Activated T-helper 2 cell treated with anti-CD3 and anti-CD28 coated beads, Interferon-gamma antibody, Interleukin-2, Interleukin-4, amounts not matched to agents 10 μg/mL and 5 μg/mL and 100 μg/mL, durations not matched to agents 14 hours and 24 hours and 36 hours (primary cell): ENCODE measurements at regions not wholly inside any gene's neighbourhood (a gene's known extent, or its start where the extent isn't known, plus 50 kb on each side); places are given as distances from the start of the nearest gene placed in this dataset.

Source experiments
- DNase-seq: peaks from one replicate; pipeline ENCODE4 v3.0.0; 2021; ENCODE audit warnings: low spot score
- H3K27ac Mint-ChIP-seq: one replicate; pipeline ENCODE4 v1.8.0; 2021; ENCODE audit warnings: mixed read lengths
- H3K27me3 Mint-ChIP-seq: one replicate; pipeline ENCODE4 v1.8.0; 2021; ENCODE audit warnings: low read depth, mixed read lengths
- H3K36me3 Mint-ChIP-seq: one replicate; pipeline ENCODE4 v1.8.0; 2021; ENCODE audit warnings: low read depth, mixed read lengths
- H3K4me1 Mint-ChIP-seq: one replicate; pipeline ENCODE4 v1.8.0; 2021; ENCODE audit warnings: low read depth, mixed read lengths
- H3K4me3 Mint-ChIP-seq: one replicate; pipeline ENCODE4 v1.8.0; 2021; ENCODE audit warnings: low read depth, mild to moderate bottlenecking, moderate library complexity, mixed read lengths
- H3K9me3 Mint-ChIP-seq: one replicate; pipeline ENCODE4 v1.8.0; 2021; ENCODE audit warnings: mixed read lengths
- intact Hi-C: fragments of 100-400 bp; cut with micrococcal nuclease; formaldehyde crosslinking; loops from one replicate; pipeline ENCODE4 v1.15.1; 2023

GRCh38 chr15:46764851-46765250 is 952.5 kb upstream of the SEMA6D start:
- H3K4me1 Mint-ChIP-seq, result no peaks in the 10 kb centered on the region
- no peak overlapping the region for H3K4me3 Mint-ChIP-seq
- no peak overlapping the region for H3K27ac Mint-ChIP-seq
- DNase-seq, result no peak
- H3K36me3 Mint-ChIP-seq, result no peaks in the 10 kb centered on the region
- H3K27me3 Mint-ChIP-seq, result no peaks in the 10 kb centered on the region
- intact Hi-C loops, result no loop called here
- H3K9me3 Mint-ChIP-seq, result peaks cover 49% of the 10 kb centered on the region

GRCh38 chr15:46766021-46766420 is 951.3 kb upstream of the SEMA6D start:
- Mint-ChIP-seq H3K4me3 (no peak overlapping the region), H3K27me3 (no peaks in the 10 kb centered on the region), H3K27ac (no peak overlapping the region), H3K36me3 (no peaks in the 10 kb centered on the region), H3K9me3 (peaks cover 47% of the 10 kb centered on the region), H3K4me1 (no peaks in the 10 kb centered on the region)
- DNase-seq, result no peak
- intact Hi-C loops, result no loop called here

- DNase-seq, result no peak
- Mint-ChIP-seq H3K27me3 (no peaks in the 10 kb centered on the region), H3K36me3 (no peaks in the 10 kb centered on the region), H3K9me3 (peaks cover 48% of the 10 kb centered on the region), H3K27ac (no peak overlapping the region), H3K4me3 (no peak overlapping the region), H3K4me1 (no peaks in the 10 kb centered on the region)
- intact Hi-C loops, result no loop called here
Observed at GRCh38 chr15:46768287-46768686, 949.0 kb upstream of the SEMA6D start.

- no peak overlapping the region for H3K4me3 Mint-ChIP-seq
- H3K27me3 Mint-ChIP-seq, result no peaks in the 10 kb centered on the region
- no peak overlapping the region for H3K27ac Mint-ChIP-seq
- intact Hi-C loops, result no loop called here
- H3K4me1 Mint-ChIP-seq, result no peaks in the 10 kb centered on the region
- DNase-seq, result no peak
- H3K9me3 Mint-ChIP-seq, result peaks cover 53% of the 10 kb centered on the region
- H3K36me3 Mint-ChIP-seq, result no peaks in the 10 kb centered on the region
Observed at GRCh38 chr15:46773016-46773415, 944.3 kb upstream of the SEMA6D start.

GRCh38 chr15:46778876-46779275 is 938.4 kb upstream of the SEMA6D start:
- Mint-ChIP-seq H3K4me1 (no peaks in the 10 kb centered on the region), H3K27ac (no peak overlapping the region), H3K27me3 (no peaks in the 10 kb centered on the region)

GRCh38 chr15:46786590-46787285 is 930.6 kb upstream of the SEMA6D start:
- H3K9me3 Mint-ChIP-seq, result peaks cover 41% of the 10 kb centered on the region
- H3K36me3 Mint-ChIP-seq, result no peaks in the 10 kb centered on the region
- H3K27me3 Mint-ChIP-seq, result no peaks in the 10 kb centered on the region
- intact Hi-C loops, result no loop called here
- DNase-seq, result no peak
- H3K4me3 Mint-ChIP-seq, result no peak overlapping the region
- H3K4me1 Mint-ChIP-seq, result no peaks in the 10 kb centered on the region
- no peak overlapping the region for H3K27ac Mint-ChIP-seq

More at GRCh38 chr15:46778876-46779275, 938.4 kb upstream of the SEMA6D start:
- H3K4me3 Mint-ChIP-seq, result no peak overlapping the region
- no peaks in the 10 kb centered on the region for H3K36me3 Mint-ChIP-seq
- intact Hi-C loops, result no loop called here
- DNase-seq, result no peak
- H3K9me3 Mint-ChIP-seq, result peaks cover 65% of the 10 kb centered on the region

GRCh38 chr15:46795685-46796084 is 921.6 kb upstream of the SEMA6D start:
- Mint-ChIP-seq H3K4me3 (no peak overlapping the region), H3K27ac (no peak overlapping the region), H3K27me3 (no peaks in the 10 kb centered on the region), H3K9me3 (peaks cover 46% of the 10 kb centered on the region), H3K4me1 (no peaks in the 10 kb centered on the region), H3K36me3 (no peaks in the 10 kb centered on the region)
- intact Hi-C loops, result no loop called here
- DNase-seq, result no peak

GRCh38 chr15:46808834-46809233 is 908.5 kb upstream of the SEMA6D start:
- Mint-ChIP-seq H3K4me1 (no peaks in the 10 kb centered on the region), H3K27me3 (no peaks in the 10 kb centered on the region), H3K4me3 (no peak overlapping the region), H3K9me3 (peaks cover 36% of the 10 kb centered on the region), H3K36me3 (no peaks in the 10 kb centered on the region), H3K27ac (no peak overlapping the region)
- intact Hi-C loops, result no loop called here
- no peak for DNase-seq

GRCh38 chr15:46815240-46815639 is 902.1 kb upstream of the SEMA6D start:
- H3K36me3 Mint-ChIP-seq, result no peaks in the 10 kb centered on the region
- peaks cover 60% of the 10 kb centered on the region for H3K9me3 Mint-ChIP-seq
- intact Hi-C loops, result no loop called here
- no peak overlapping the region for H3K27ac Mint-ChIP-seq
- no peak overlapping the region for H3K4me3 Mint-ChIP-seq
- H3K4me1 Mint-ChIP-seq, result no peaks in the 10 kb centered on the region
- no peaks in the 10 kb centered on the region for H3K27me3 Mint-ChIP-seq
- no peak for DNase-seq

GRCh38 chr15:46815765-46816164 is 901.5 kb upstream of the SEMA6D start:
- Mint-ChIP-seq H3K36me3 (no peaks in the 10 kb centered on the region), H3K27ac (no peak overlapping the region), H3K4me1 (no peaks in the 10 kb centered on the region), H3K4me3 (no peak overlapping the region), H3K27me3 (no peaks in the 10 kb centered on the region), H3K9me3 (peaks cover 56% of the 10 kb centered on the region)
- DNase-seq, result no peak
- intact Hi-C loops, result no loop called here

GRCh38 chr15:46848704-46849103 is 868.6 kb upstream of the SEMA6D start:
- Mint-ChIP-seq H3K9me3 (peaks cover 13% of the 10 kb centered on the region), H3K27ac (no peak overlapping the region), H3K4me3 (no peak overlapping the region), H3K36me3 (no peaks in the 10 kb centered on the region), H3K27me3 (no peaks in the 10 kb centered on the region), H3K4me1 (no peaks in the 10 kb centered on the region)
- intact Hi-C loops, result no loop called here
- no peak for DNase-seq

- intact Hi-C loops, result no loop called here
- Mint-ChIP-seq H3K9me3 (peaks cover 26% of the 10 kb centered on the region), H3K27ac (no peak overlapping the region), H3K27me3 (no peaks in the 10 kb centered on the region), H3K4me1 (no peaks in the 10 kb centered on the region), H3K4me3 (no peak overlapping the region), H3K36me3 (no peaks in the 10 kb centered on the region)
- DNase-seq, result no peak
Observed at GRCh38 chr15:46853600-46853999, 863.7 kb upstream of the SEMA6D start.

- no peaks in the 10 kb centered on the region for H3K36me3 Mint-ChIP-seq
- H3K4me3 Mint-ChIP-seq, result no peak overlapping the region
- H3K4me1 Mint-ChIP-seq, result no peaks in the 10 kb centered on the region
- H3K27ac Mint-ChIP-seq, result no peak overlapping the region
- DNase-seq, result no peak
- peaks cover 23% of the 10 kb centered on the region for H3K9me3 Mint-ChIP-seq
- intact Hi-C loops, result no loop called here
- no peaks in the 10 kb centered on the region for H3K27me3 Mint-ChIP-seq
Observed at GRCh38 chr15:46854564-46854963, 862.7 kb upstream of the SEMA6D start.

- no peaks in the 10 kb centered on the region for H3K4me1 Mint-ChIP-seq
- no peaks in the 10 kb centered on the region for H3K36me3 Mint-ChIP-seq
- H3K27me3 Mint-ChIP-seq, result no peaks in the 10 kb centered on the region
- DNase-seq, result no peak
- intact Hi-C loops, result no loop called here
- H3K9me3 Mint-ChIP-seq, result peaks cover 24% of the 10 kb centered on the region
- H3K27ac Mint-ChIP-seq, result no peak overlapping the region
- H3K4me3 Mint-ChIP-seq, result no peak overlapping the region
Observed at GRCh38 chr15:46855388-46855787, 861.9 kb upstream of the SEMA6D start.
